Nephron progenitor cell (in vitro differentiated cells): ENCODE measurements at regions not wholly inside any gene's neighbourhood (a gene's known extent, or its start where the extent isn't known, plus 50 kb on each side); places are given as distances from the start of the nearest gene placed in this dataset.

Source experiments
- DNase-seq: peaks from one replicate; pipeline ENCODE4 v3.0.0; 2021
- H3K27ac Mint-ChIP-seq: 2 replicates; pipeline ENCODE4 v1.8.0; 2021; ENCODE audit warnings: mild to moderate bottlenecking, moderate library complexity, mixed read lengths
- H3K27me3 Mint-ChIP-seq: 2 replicates; pipeline ENCODE4 v1.8.0; 2021; ENCODE audit warnings: mild to moderate bottlenecking, low read depth, mixed read lengths; ENCODE audit not compliant: poor library complexity
- H3K36me3 Mint-ChIP-seq: 2 replicates; pipeline ENCODE4 v1.8.0; 2021; ENCODE audit warnings: low read depth, mixed read lengths
- H3K4me1 Mint-ChIP-seq: 2 replicates; pipeline ENCODE4 v1.8.0; 2021; ENCODE audit warnings: mixed read lengths
- H3K4me3 Mint-ChIP-seq: 2 replicates; pipeline ENCODE4 v1.8.0; 2021; ENCODE audit warnings: mild to moderate bottlenecking, moderate library complexity, mixed read lengths
- H3K9me3 Mint-ChIP-seq: 2 replicates; pipeline ENCODE4 v1.8.0; 2021; ENCODE audit warnings: mild to moderate bottlenecking, moderate library complexity, mixed read lengths
- CTCF ChIP-seq: fragments of 200-600 bp; sonication (generic); IDR thresholded peaks from 2 replicates; pipeline ENCODE4 v1.5.0; 2021; ENCODE audit warnings: antibody characterized with exemption

DNA sequence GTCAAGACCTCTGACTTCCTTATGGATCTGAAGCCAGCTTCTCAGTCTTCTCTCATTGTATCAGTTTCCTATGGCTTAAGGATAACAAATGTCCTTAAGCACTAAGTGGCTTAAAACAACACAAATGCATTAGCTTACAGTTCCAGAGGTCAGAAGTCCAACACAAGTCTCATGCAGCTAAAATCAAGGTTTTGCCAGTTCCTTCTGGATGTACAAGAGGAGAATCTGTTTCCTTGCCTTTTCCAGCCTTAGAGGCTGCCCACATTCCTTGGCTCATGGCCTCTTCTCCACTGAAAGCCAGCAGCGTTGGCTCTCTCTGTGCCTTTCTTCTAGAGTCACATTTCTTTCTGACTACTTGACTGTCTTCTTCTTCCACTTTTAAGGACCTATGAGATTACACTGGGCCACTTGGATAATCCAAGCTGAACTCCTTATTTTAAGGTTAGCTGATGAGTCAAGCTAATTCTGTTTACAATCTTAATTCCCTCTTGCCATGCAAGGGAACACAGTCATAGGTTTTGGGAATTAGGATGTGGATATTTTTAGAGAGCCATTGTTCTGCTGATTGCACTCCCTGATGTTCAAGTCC is 179.0 kb downstream of the BCAS1 start:
- Mint-ChIP-seq H3K36me3 (no peaks in the 10 kb centered on the region), H3K27ac (no peak overlapping the region), H3K27me3 (no peaks in the 10 kb centered on the region), H3K9me3 (peaks cover 15% of the 10 kb centered on the region), H3K4me1 (peaks cover 15% of the 10 kb centered on the region), H3K4me3 (no peak overlapping the region)
- no peak for TF ChIP-seq CTCF
- no peak for DNase-seq

- peaks cover 20% of the 10 kb centered on the region for H3K4me1 Mint-ChIP-seq
- H3K36me3 Mint-ChIP-seq = no peaks in the 10 kb centered on the region
- DNase-seq = no peak
- no peak overlapping the region for H3K4me3 Mint-ChIP-seq
- no peak overlapping the region for H3K27ac Mint-ChIP-seq
- peaks cover 15% of the 10 kb centered on the region for H3K9me3 Mint-ChIP-seq
- H3K27me3 Mint-ChIP-seq = no peaks in the 10 kb centered on the region
- no peak for TF ChIP-seq CTCF
Measured at GRCh38 chr20:53890443-53891305, 179.7 kb downstream of the BCAS1 start.

DNA sequence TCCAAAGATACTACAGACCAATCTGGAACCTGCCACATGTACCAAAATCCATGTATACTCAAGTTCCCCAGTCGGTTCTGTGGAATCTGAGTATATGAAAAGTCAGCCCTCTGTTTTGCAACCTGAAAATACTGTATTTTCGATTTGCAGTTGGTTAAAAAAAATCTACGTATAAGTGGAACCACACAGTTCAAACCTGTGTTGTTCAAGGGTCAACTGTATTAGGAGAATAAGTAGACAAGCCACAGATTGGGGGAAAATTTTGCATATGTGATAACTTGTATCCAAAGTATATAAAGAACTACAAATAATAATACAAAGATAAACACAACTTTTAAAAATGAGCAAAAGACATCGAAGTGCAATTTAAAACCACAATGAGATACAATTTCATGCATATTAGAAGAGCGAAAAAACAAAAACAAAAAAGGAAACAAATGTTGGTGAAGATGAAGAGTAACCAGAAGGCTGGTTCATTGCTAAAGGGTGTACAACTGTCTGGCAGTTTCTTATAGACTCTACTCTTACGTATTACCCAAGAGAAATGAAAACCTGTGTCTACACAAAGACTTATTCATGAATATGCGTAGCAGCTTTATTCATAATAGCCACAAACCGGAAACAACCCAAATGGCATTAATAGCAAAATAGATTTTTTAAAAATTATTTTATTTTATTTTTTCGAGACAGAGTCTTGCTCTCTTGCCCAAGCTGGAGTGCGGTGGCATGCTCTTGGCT is 180.8 kb downstream of the BCAS1 start:
- H3K4me1 Mint-ChIP-seq = peaks cover 24% of the 10 kb centered on the region
- peaks cover 15% of the 10 kb centered on the region for H3K9me3 Mint-ChIP-seq
- no peak overlapping the region for H3K4me3 Mint-ChIP-seq
- H3K36me3 Mint-ChIP-seq = no peaks in the 10 kb centered on the region
- TF ChIP-seq CTCF = no peak
- H3K27ac Mint-ChIP-seq = no peak overlapping the region
- no peaks in the 10 kb centered on the region for H3K27me3 Mint-ChIP-seq
- DNase-seq = no peak

GRCh38 chr20:53888951-53889350 is 181.4 kb downstream of the BCAS1 start:
- Mint-ChIP-seq H3K27ac (no peak overlapping the region), H3K4me1 (peaks cover 30% of the 10 kb centered on the region), H3K27me3 (no peaks in the 10 kb centered on the region), H3K36me3 (no peaks in the 10 kb centered on the region), H3K4me3 (no peak overlapping the region), H3K9me3 (peaks cover 15% of the 10 kb centered on the region)
- no peak for DNase-seq
- no peak for TF ChIP-seq CTCF

DNA sequence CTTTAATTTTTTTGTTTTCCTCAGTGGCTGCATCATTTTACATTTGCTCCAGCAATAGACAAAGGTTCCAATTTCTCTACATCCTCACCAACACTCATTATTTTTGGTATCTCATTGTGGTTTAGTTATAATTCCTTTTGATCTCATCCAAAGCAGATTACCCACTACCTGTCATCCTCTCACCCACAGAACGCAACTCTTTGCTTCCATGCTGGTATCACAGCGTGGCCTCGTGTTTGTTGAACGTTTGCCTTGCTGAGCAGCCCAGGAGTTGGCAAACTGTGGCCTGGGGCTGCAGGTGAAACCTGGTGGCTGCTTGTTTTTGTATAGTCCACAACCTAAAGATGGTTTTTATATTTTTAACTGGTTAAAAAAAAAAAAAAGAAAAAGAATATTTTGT is 181.9 kb downstream of the BCAS1 start:
- TF ChIP-seq CTCF = no peak
- DNase-seq = no peak
- Mint-ChIP-seq H3K27ac (no peak overlapping the region), H3K4me1 (peaks cover 30% of the 10 kb centered on the region), H3K4me3 (no peak overlapping the region), H3K27me3 (no peaks in the 10 kb centered on the region), H3K9me3 (peaks cover 15% of the 10 kb centered on the region), H3K36me3 (no peaks in the 10 kb centered on the region)
